Body of pancreas (tissue), 4 donors: ENCODE measurements at regions not wholly inside any gene's neighbourhood (a gene's known extent, or its start where the extent isn't known, plus 50 kb on each side); places are given as distances from the start of the nearest gene placed in this dataset.

Source experiments
- ATAC-seq: fragments of 150-250 bp; one replicate; pipeline ENCODE4 v1.9.1; 2016
- DNase-seq, 4 donors: peaks; one replicate each; pipeline ENCODE4 v3.0.0-alpha.2; 2019
- H3K27ac ChIP-seq, 4 donors: fragments of 200-600 bp; sonication (generic); 1 replicate in 3 of 4; 2 replicates in 1 of 4; pipeline versions ENCODE4 v1.5.1 to v1.6.1; 2016 to 2019; ENCODE audit warnings: mild to moderate bottlenecking in 1 of 4, mixed read lengths in 1 of 4, moderate library complexity in 1 of 4
- H3K27me3 ChIP-seq, 2 donors: fragments of 200-600 bp; sonication (generic); one replicate each; pipeline ENCODE4 v1.6.0; 2016; ENCODE audit warnings: mild to moderate bottlenecking in 1 of 2
- H3K36me3 ChIP-seq, 2 donors: fragments of 200-600 bp; sonication (generic); replicated peaks in 1 of 2; 2 replicates each; pipeline ENCODE4 v1.5.1; 2016; ENCODE audit warnings: low read depth in 2 of 2; ENCODE audit not compliant: insufficient read depth in 1 of 2
- H3K4me1 ChIP-seq: fragments of 200-600 bp; sonication (generic); one replicate; pipeline ENCODE4 v1.6.0; 2016
- H3K4me3 ChIP-seq, 2 donors: fragments of 200-600 bp; sonication (generic); 1 replicate in 1 of 2; 2 replicates in 1 of 2; pipeline ENCODE4 v1.5.1; 2016 to 2019
- H3K9me3 ChIP-seq, 3 donors: fragments of 200-600 bp; sonication (generic); 1 replicate in 2 of 3; 2 replicates in 1 of 3; pipeline ENCODE4 v1.5.1; 2016
- POLR2A ChIP-seq, 3 donors: fragments of 450-650 bp; IDR thresholded peaks; one replicate each; pipeline ENCODE4 v1.6.1; 2016; ENCODE audit warnings: antibody characterized with exemption in 3 of 3, mild to moderate bottlenecking in 2 of 3
- WGBS, 2 donors: methylation state at CpG; one replicate each; pipeline ENCODE4 v1.1.5; 2017; 5-methylcytosine and 5-hydroxymethylcytosine counted together
- intact Hi-C: fragments of 100-400 bp; cut with DNase I; formaldehyde crosslinking; loops from one replicate; pipeline ENCODE4 v1.15.1; 2023
- TF ChIP-seq, protein P1 (sequence below), 7 experiments: fragments of 450-650 bp in 4 of 7; fragments of 200-600 bp in 3 of 7; sonication (generic) in 3 of 7; IDR thresholded peaks; one replicate each; pipeline ENCODE4 v1.5.1; 2016 to 2019; ENCODE audit warnings: antibody characterized with exemption in 7 of 7

DNA sequence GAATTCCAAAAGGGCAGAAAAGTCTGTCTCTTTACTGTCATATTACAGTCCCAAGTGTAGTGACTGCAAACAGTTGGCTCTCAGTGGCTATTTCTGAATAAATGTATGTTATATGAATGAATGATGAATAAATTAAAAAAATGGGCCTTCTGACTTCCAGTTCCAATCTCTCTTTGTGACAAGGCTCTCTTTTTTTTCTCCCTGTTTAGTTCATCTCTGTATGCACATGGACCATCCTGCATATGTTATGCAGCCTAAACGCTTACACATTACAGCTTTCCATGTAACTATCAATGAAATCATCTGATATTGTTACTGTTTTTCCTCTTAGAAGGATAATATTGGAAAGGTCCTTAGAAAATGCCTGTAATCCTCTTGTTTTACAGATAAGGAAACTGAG is 363.0 kb downstream of the NUF2 start:
- WGBS, 2 donors: 79 to 100% methylated on average over 1 of the region's 1 CpG
- Histone ChIP-seq H3K4me1 (no peaks in the 10 kb centered on the region), H3K27ac (no peak overlapping the region), H3K36me3 (no peaks in the 10 kb centered on the region), H3K9me3 (peaks cover 0 to 6% (median 0%) of the 10 kb centered on the region in 3 donors), H3K27me3 (no peaks in the 10 kb centered on the region), H3K4me3 (no peak overlapping the region)
- intact Hi-C loops: no loop called here
- ATAC-seq: no peak
- TF ChIP-seq, protein P1, sequence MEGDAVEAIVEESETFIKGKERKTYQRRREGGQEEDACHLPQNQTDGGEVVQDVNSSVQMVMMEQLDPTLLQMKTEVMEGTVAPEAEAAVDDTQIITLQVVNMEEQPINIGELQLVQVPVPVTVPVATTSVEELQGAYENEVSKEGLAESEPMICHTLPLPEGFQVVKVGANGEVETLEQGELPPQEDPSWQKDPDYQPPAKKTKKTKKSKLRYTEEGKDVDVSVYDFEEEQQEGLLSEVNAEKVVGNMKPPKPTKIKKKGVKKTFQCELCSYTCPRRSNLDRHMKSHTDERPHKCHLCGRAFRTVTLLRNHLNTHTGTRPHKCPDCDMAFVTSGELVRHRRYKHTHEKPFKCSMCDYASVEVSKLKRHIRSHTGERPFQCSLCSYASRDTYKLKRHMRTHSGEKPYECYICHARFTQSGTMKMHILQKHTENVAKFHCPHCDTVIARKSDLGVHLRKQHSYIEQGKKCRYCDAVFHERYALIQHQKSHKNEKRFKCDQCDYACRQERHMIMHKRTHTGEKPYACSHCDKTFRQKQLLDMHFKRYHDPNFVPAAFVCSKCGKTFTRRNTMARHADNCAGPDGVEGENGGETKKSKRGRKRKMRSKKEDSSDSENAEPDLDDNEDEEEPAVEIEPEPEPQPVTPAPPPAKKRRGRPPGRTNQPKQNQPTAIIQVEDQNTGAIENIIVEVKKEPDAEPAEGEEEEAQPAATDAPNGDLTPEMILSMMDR (IDR thresholded peaks at IDR 0.05): no peak
- TF ChIP-seq POLR2A (IDR thresholded peaks at IDR 0.05): no peak
- DNase-seq: no peak

DNA sequence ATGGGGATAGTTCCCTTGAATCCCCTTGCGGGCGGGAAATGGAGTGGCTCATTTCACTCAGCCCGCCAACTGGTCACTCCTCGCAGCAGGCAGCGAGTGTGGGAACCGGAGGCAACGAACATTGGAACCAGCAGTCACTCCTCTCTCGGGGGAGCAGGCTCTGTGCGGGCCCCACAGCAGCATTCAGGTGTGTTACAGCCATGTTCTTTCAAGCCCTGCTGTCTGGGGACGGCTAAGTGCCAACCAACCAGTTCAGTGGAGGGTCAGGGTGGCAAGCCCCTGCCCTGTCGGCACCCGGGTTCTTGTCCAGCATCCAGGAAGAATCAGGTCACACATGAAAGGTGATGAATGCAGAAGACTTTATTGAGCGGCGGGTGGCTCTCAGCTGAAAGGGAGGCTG is 370.5 kb downstream of the NUF2 start:
- intact Hi-C loops: no loop called here
- ATAC-seq: no peak
- H3K27ac ChIP-seq: no peak overlapping the region
- H3K4me1 ChIP-seq: no peaks in the 10 kb centered on the region
- TF ChIP-seq, protein P1 (IDR thresholded peaks at IDR 0.05): no peak
- TF ChIP-seq POLR2A (IDR thresholded peaks at IDR 0.05): no peak
- H3K36me3 ChIP-seq: no peaks in the 10 kb centered on the region
- no peak overlapping the region for H3K4me3 ChIP-seq
- no peaks in the 10 kb centered on the region for H3K27me3 ChIP-seq
- no peak for DNase-seq
- no peaks in the 10 kb centered on the region for H3K9me3 ChIP-seq
- 76 to 89% methylated on average over 13 to 14 of the region's 14 CpGs for WGBS, 2 donors

DNA sequence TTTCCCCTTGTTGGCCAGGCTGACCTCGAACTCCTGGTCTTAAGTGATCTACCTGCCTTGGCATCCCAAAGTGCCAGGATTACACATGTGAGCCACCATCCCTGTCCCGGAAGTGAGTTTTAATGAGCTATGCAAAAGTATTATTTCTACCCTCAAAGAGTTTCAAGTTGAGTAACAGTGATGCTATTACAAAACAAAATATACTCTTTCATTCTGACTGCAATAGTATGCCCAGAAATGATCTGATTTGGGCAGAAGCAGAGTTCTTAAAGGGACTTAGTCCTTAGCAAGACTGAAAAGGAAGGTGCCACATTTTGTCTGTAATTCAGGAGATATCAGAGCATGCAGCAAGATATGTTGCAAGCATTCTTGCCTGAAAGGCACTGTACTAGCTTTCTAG is 375.4 kb downstream of the NUF2 start:
- no peak for TF ChIP-seq POLR2A (IDR thresholded peaks at IDR 0.05)
- TF ChIP-seq, protein P1 (IDR thresholded peaks at IDR 0.05): no peak
- Histone ChIP-seq H3K9me3 (no peaks in the 10 kb centered on the region), H3K4me3 (no peak overlapping the region), H3K4me1 (no peaks in the 10 kb centered on the region), H3K27ac (no peak overlapping the region), H3K36me3 (no peaks in the 10 kb centered on the region), H3K27me3 (no peaks in the 10 kb centered on the region)
- intact Hi-C loops: no loop called here
- WGBS, 2 donors: 39 to 60% methylated on average over 2 of the region's 2 CpGs
- ATAC-seq (no peak), DNase-seq (no peak)

DNA sequence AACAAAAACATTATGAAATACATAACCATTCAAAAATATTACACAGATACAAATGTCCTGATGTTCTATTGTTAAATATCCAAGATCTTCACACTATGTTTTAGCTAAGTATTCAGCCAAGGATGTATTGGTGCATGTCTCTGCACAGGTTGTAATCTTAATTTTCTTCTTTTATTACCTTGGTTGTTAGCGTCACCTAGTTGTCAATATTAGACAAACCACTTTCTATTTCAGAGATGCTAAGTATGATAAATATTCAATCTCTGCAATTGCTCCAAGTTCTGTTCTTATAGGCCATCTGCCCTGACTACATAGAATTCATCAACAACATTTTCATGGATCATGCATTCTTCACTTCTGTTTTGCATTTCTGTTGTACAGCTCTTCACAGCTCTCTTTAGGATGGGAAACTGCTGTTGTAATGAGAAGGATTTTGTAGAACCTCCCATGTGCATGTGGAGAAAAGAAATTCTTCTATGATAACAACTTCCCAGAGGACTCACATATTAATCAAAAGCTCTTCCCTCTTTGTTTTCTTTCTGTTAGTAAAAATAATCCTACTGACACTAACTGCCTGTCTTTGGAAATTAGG is 380.1 kb downstream of the NUF2 start:
- Histone ChIP-seq H3K4me3 (no peak overlapping the region), H3K36me3 (no peaks in the 10 kb centered on the region), H3K4me1 (no peaks in the 10 kb centered on the region), H3K27me3 (no peaks in the 10 kb centered on the region), H3K27ac (no peak overlapping the region), H3K9me3 (no peaks in the 10 kb centered on the region)
- intact Hi-C loops: no loop called here
- no peak for ATAC-seq
- TF ChIP-seq, protein P1 (IDR thresholded peaks at IDR 0.05): peak in 1 of 7 experiments; percentile 18
- no peak for TF ChIP-seq POLR2A (IDR thresholded peaks at IDR 0.05)
- 60 to 65% methylated on average over 1 of the region's 1 CpG for WGBS, 2 donors
- no peak for DNase-seq

DNA sequence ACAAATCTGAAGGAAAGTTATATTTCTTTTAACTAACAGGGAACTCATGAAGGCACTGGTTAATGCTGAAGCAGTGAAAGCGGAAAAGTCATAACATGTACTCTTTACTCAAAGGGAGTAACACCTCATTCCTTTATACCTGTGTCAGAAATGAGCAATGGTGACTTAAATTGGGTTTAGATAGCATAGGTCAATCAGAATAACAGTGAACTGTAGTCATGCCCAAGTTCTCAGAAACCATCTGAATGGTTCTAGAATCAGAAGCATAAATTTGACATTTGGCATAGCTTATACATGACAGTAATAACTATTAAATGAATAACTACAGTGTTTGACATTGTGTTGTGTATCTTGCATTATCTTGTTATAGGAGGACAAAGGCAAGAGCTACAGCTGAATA is 382.0 kb downstream of the NUF2 start:
- no peak for ATAC-seq

More for the DNA sequence above, 382.0 kb downstream of the NUF2 start:
- no peaks in the 10 kb centered on the region for H3K4me1 ChIP-seq
- H3K27me3 ChIP-seq: no peaks in the 10 kb centered on the region
- H3K36me3 ChIP-seq: no peaks in the 10 kb centered on the region
- intact Hi-C loops: no loop called here
- H3K4me3 ChIP-seq: no peak overlapping the region
- WGBS, 2 donors: 52 to 72% methylated on average over 1 of the region's 1 CpG
- TF ChIP-seq, protein P1 (IDR thresholded peaks at IDR 0.05): no peak
- TF ChIP-seq POLR2A (IDR thresholded peaks at IDR 0.05): no peak
- no peak for DNase-seq
- no peaks in the 10 kb centered on the region for H3K9me3 ChIP-seq
- H3K27ac ChIP-seq: no peak overlapping the region
